Activated naive CD4-positive, alpha-beta T cell treated with anti-CD3 and anti-CD28 coated beads for 36 hours (primary cell): ENCODE measurements at regions not wholly inside any gene's neighbourhood (a gene's known extent, or its start where the extent isn't known, plus 50 kb on each side); places are given as distances from the start of the nearest gene placed in this dataset.

Experiments
- CTCF ChIA-PET: fragments of 350-600 bp; sonication (Branson Sonifier 250); formaldehyde crosslinking; loops from one replicate; lab custom pipeline; 2021; ENCODE audit warnings: antibody characterized with exemption; lab: Charles Lee
- DNase-seq: peaks from one replicate; pipeline ENCODE4 v3.0.0-alpha.2; 2020
- H3K27ac Mint-ChIP-seq: one replicate; pipeline ENCODE4 v1.8.0; 2021; ENCODE audit warnings: mild to moderate bottlenecking, mixed read lengths
- H3K27me3 Mint-ChIP-seq: one replicate; pipeline ENCODE4 v1.8.0; 2021; ENCODE audit warnings: low read depth, mixed read lengths
- H3K36me3 Mint-ChIP-seq: one replicate; pipeline ENCODE4 v1.8.0; 2021; ENCODE audit warnings: low read depth, mixed read lengths
- H3K4me1 Mint-ChIP-seq: one replicate; pipeline ENCODE4 v1.8.0; 2021; ENCODE audit warnings: low read depth, mixed read lengths
- H3K4me3 Mint-ChIP-seq: one replicate; pipeline ENCODE4 v1.8.0; 2021; ENCODE audit warnings: mild to moderate bottlenecking, moderate library complexity, mixed read lengths
- H3K9me3 Mint-ChIP-seq: one replicate; pipeline ENCODE4 v1.8.0; 2021; ENCODE audit warnings: mixed read lengths
- intact Hi-C: fragments of 100-400 bp; cut with micrococcal nuclease; formaldehyde crosslinking; loops from one replicate; pipeline ENCODE4 v1.15.1; 2023

DNA sequence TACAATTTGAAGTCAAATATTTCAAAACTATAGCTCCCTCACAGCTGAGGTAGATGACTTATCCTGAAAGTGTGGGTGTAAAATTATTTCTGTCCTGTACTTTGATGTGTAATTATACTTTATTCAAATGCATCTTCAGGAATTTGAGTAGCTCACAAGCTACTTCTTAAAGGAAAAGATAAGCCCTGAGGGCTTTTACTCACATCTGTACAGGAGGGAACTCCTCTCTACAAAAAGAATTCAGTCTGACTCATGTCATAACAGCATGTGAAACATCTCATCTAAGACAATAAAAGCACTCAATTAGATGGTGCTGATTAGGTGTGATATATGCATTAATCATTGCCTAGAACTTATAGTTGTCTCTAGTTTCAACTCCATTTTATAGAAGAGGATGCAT lies 452.0 kb downstream of the PRKD1 start:
- DNase-seq, result no peak
- no peaks in the 10 kb centered on the region for H3K9me3 Mint-ChIP-seq
- no peak overlapping the region for H3K4me3 Mint-ChIP-seq
- intact Hi-C loops, result no loop called here
- H3K27ac Mint-ChIP-seq, result no peak overlapping the region
- CTCF ChIA-PET, result no interaction called here
- H3K27me3 Mint-ChIP-seq, result no peaks in the 10 kb centered on the region
- H3K4me1 Mint-ChIP-seq, result no peaks in the 10 kb centered on the region
- H3K36me3 Mint-ChIP-seq, result no peaks in the 10 kb centered on the region

DNA sequence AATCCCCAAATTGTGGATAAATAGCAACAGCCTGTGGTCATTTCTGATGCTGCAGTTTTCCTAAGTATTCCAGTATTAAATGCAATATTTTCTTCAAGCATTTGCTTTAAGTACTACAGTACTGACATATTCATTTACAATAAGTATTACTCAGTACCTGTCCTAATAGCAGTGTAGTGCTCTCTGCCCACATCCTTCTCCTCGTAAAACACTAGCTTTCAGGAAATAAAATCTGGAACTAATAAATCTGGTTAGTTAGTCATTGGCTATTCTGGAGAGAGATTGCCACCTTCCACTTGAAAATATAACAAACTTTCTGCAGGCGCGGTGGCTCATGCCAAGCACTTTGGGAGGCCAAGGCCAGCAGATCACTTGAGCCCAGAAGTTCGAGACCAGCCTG lies 441.5 kb downstream of the PRKD1 start:
- H3K4me1 Mint-ChIP-seq, result no peaks in the 10 kb centered on the region
- no peaks in the 10 kb centered on the region for H3K27me3 Mint-ChIP-seq
- no peaks in the 10 kb centered on the region for H3K36me3 Mint-ChIP-seq
- peaks cover 3% of the 10 kb centered on the region for H3K9me3 Mint-ChIP-seq
- no peak overlapping the region for H3K4me3 Mint-ChIP-seq
- no peak for DNase-seq
- H3K27ac Mint-ChIP-seq, result no peak overlapping the region
- CTCF ChIA-PET, result no interaction called here
- intact Hi-C loops, result no loop called here

DNA sequence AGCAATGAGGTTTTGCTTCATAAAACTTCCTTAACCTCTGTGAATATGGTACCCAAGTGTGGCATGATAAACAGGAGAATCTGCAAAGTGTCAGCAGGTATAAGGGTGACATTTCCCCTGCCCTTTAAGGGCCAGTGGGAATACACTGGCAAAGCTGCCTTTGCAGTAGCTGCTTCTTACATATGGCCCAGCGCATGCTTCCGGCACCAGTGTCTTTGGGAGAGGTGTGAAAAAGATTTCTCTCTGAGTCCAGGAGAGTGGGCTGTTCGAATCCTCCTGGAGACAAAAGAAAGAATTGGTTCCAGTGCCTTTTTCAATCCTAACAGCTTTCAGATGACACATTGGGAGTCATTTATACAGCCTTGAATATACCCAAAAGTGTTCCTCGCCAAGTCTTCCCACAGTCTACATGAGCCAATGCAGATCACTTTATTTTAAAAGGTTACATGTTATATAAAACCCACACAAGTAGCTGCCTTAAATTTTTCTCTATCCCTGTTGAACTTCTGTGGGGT lies 437.7 kb downstream of the PRKD1 start:
- no peaks in the 10 kb centered on the region for H3K4me1 Mint-ChIP-seq
- intact Hi-C loops, result no loop called here
- H3K4me3 Mint-ChIP-seq, result no peak overlapping the region
- H3K27me3 Mint-ChIP-seq, result no peaks in the 10 kb centered on the region
- no peak for DNase-seq
- no peak overlapping the region for H3K27ac Mint-ChIP-seq
- peaks cover 3% of the 10 kb centered on the region for H3K9me3 Mint-ChIP-seq
- no peaks in the 10 kb centered on the region for H3K36me3 Mint-ChIP-seq
- CTCF ChIA-PET, result interaction anchor here (0.6 to 0.8 kb wide), 2 partner anchors 15 to 484 kb away, joined by 3 read pairs; no protein-coding TSS in a partner anchor

DNA sequence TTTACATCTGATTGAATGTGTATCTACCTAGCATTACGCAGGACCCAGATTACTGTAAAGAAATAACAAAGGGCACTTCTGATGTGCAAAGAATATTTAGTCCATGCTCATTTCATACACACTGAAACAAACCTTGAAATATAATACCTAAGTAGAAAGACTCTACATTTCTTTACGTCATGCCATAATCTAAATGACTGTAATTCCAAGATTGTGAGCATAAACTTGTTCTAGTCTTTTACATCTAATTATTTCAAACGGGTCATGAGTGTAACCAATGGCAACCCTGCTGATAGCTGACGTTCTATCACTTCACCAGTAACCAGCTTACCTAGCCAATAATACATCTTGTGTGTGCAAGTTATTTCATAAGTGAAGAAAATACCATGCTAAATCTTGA lies 433.8 kb downstream of the PRKD1 start:
- Mint-ChIP-seq H3K36me3 (no peaks in the 10 kb centered on the region), H3K27me3 (no peaks in the 10 kb centered on the region), H3K9me3 (peaks cover 1% of the 10 kb centered on the region), H3K4me3 (no peak overlapping the region), H3K4me1 (no peaks in the 10 kb centered on the region), H3K27ac (no peak overlapping the region)
- intact Hi-C loops, result no loop called here
- CTCF ChIA-PET, result no interaction called here
- DNase-seq, result no peak

DNA sequence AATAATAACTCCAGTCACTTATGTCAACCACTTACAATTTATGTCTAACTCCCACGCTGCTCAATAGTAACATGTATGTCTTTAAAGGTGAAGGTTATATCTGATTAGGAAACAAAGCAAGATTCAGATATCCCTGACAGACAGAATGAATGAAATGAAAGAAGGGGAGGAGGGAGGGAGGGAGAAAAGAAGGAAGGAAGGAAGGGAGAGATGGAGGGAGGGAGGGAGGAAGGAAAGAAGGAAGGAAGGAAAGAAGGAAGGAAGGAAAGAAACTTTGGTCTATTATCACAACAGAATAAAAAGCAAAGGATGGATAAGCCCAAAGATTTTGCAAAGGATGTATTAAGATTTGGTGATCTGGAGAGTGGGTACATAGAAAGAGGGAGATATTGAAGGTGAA lies 433.3 kb downstream of the PRKD1 start:
- Mint-ChIP-seq H3K4me1 (no peaks in the 10 kb centered on the region), H3K36me3 (no peaks in the 10 kb centered on the region), H3K9me3 (peaks cover 1% of the 10 kb centered on the region), H3K27ac (no peak overlapping the region), H3K27me3 (no peaks in the 10 kb centered on the region), H3K4me3 (no peak overlapping the region)
- DNase-seq, result no peak
- intact Hi-C loops, result no loop called here
- CTCF ChIA-PET, result interaction anchor here (1.0 kb wide), 1 partner anchor 10 kb away, joined by 5 read pairs; no protein-coding TSS in a partner anchor

DNA sequence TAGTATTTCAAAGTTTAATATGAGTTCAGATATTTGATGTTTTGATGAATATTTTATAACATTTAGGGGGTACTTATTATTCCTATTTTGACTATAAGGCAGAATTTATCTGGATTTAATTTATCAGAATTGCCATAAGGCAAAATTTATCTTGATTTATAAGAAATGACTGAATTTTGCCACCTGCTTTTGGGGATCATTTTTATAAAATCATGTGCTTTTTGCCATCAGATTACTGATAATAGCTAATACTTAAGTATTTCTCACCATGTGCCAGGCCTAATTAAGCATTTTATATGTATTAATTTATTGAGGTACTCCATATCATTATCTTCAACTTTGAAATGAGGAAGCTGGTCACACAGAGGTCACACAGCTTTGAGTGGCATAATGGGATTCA lies 423.7 kb downstream of the PRKD1 start:
- H3K4me1 Mint-ChIP-seq, result no peaks in the 10 kb centered on the region

DNA sequence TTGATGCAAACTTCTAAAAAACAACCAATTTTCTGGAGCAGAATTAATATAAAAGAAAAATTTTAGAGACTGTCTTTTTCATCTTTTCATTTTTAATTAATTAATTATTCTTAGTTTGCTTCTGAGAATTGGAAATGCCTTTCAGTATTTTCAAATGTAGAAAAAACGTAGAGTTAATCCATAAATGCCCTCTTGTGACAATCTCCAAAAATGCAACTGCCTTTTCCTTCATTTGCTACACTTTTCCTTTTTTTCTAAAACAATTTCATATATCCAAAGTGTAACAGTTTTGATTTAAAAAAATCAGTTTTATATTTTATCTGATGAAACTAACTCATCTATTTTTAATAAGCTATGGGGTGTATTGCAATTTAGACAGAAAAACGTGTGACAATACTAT lies 409.3 kb downstream of the PRKD1 start:
- Mint-ChIP-seq H3K36me3 (no peaks in the 10 kb centered on the region), H3K27ac (no peak overlapping the region), H3K9me3 (peaks cover 14% of the 10 kb centered on the region), H3K27me3 (no peaks in the 10 kb centered on the region), H3K4me1 (no peaks in the 10 kb centered on the region), H3K4me3 (no peak overlapping the region)
- intact Hi-C loops, result no loop called here
- CTCF ChIA-PET, result interaction anchor here (0.6 kb wide), 1 partner anchor 232 kb away, joined by 4 read pairs; no protein-coding TSS in a partner anchor
- DNase-seq, result no peak

More for the DNA sequence above, 423.7 kb downstream of the PRKD1 start:
- Mint-ChIP-seq H3K9me3 (peaks cover 2% of the 10 kb centered on the region), H3K4me3 (no peak overlapping the region), H3K27me3 (no peaks in the 10 kb centered on the region), H3K36me3 (no peaks in the 10 kb centered on the region), H3K27ac (no peak overlapping the region)
- CTCF ChIA-PET, result no interaction called here
- intact Hi-C loops, result no loop called here
- no peak for DNase-seq

DNA sequence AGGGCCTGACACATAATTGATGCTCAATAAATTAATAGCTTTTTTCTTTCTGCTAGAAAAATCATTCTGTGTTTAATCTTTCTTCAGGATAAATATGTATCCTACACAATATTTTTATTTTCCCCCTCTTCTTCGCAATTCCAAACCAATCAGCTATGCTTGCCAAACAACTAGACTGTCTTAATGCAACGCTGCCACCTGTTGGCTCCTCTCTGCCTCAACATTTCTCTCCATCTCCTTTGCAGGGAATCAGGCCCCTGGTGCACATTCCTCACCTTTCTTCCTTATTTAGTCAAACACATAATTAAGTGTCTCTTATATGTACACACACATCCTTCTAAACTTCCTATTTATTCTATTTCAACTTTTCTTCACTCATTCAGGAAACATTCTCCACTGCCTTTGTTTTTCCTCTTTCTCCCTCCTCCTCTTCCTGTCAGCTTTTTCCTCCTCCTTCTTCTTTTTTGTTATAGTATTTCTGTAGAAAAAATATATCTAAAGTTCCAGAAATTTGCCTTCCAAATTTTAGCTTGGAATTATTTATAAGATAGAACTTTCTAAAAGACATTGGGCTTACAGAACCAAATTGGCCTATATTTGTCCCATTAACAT lies 406.0 kb downstream of the PRKD1 start:
- H3K4me3 Mint-ChIP-seq, result no peak overlapping the region
- peaks cover 9% of the 10 kb centered on the region for H3K9me3 Mint-ChIP-seq
- CTCF ChIA-PET, result interaction anchor here (0.9 kb wide), 1 partner anchor 766 kb away, joined by 3 read pairs; no protein-coding TSS in a partner anchor
- H3K27ac Mint-ChIP-seq, result no peak overlapping the region
- H3K4me1 Mint-ChIP-seq, result no peaks in the 10 kb centered on the region
- H3K36me3 Mint-ChIP-seq, result no peaks in the 10 kb centered on the region
- peak; percentile 26 for DNase-seq
- H3K27me3 Mint-ChIP-seq, result no peaks in the 10 kb centered on the region
- intact Hi-C loops, result loop anchor here (5.0 kb wide), 2 partner anchors 504 to 769 kb away; no protein-coding TSS in a partner anchor
